Muscle of back (tissue), 3 donors: ENCODE measurements at regions not wholly inside any gene's neighbourhood (a gene's known extent, or its start where the extent isn't known, plus 50 kb on each side); places are given as distances from the start of the nearest gene placed in this dataset.
A peak's percentile ranks its signal among the peaks of the same experiment; 100 is the strongest.
"Not testable (repeated sequence)": the region's sequence is repeated elsewhere in the genome, so short reads cannot be mapped to it uniquely, and the experiment has no call there.

Experiments
- DNase-seq, 3 donors: peaks; one replicate each; pipeline versions ENCODE4 v3.0.0 to v3.0.0-alpha.2; 2013

GRCh38 chr6:34646714-34647113 lies 49.9 kb downstream of the ILRUN start:
- DNase-seq, result no peak

- DNase-seq, result no peak
Observed at GRCh38 chr6:34645627-34646026, 50.9 kb downstream of the ILRUN start.

- no peak for DNase-seq
Observed at GRCh38 chr6:34644716-34645115, 51.9 kb downstream of the ILRUN start.

GRCh38 chr6:34642427-34642826 lies 54.1 kb downstream of the ILRUN start:
- no peak for DNase-seq

GRCh38 chr6:34640074-34640849 lies 56.3 kb downstream of the ILRUN start:
- DNase-seq, result not testable (repeated sequence)

GRCh38 chr6:34638834-34639736 lies 57.5 kb downstream of the ILRUN start:
- DNase-seq, result peak in 1 of 3 donors; percentile 21

- no peak for DNase-seq
Observed at GRCh38 chr6:34633785-34634184, 62.8 kb downstream of the ILRUN start.

GRCh38 chr6:34633256-34633655 lies 63.3 kb downstream of the ILRUN start:
- DNase-seq, result no peak

GRCh38 chr6:34630040-34630439 lies 66.5 kb downstream of the ILRUN start:
- peak in 1 of 3 donors; percentile 54 for DNase-seq

- DNase-seq, result no peak
Observed at GRCh38 chr6:34627296-34627695, 69.3 kb downstream of the ILRUN start.

- no peak for DNase-seq
Observed at GRCh38 chr6:34618430-34619182, 62.5 kb upstream of the SPDEF start.

- DNase-seq, result no peak
Observed at GRCh38 chr6:34617231-34617630, 61.1 kb upstream of the SPDEF start.

GRCh38 chr6:34616227-34616585 lies 60.1 kb upstream of the SPDEF start:
- DNase-seq, result no peak

- DNase-seq, result no peak
Observed at GRCh38 chr6:34615574-34616226, 59.6 kb upstream of the SPDEF start.

- peak in 1 of 3 donors; percentile 38 for DNase-seq
Observed at GRCh38 chr6:34610819-34611477, 54.8 kb upstream of the SPDEF start.

- DNase-seq, result no peak
Observed at GRCh38 chr6:34608321-34609091, 52.4 kb upstream of the SPDEF start.

GRCh38 chr6:34606477-34607265 lies 50.5 kb upstream of the SPDEF start:
- DNase-seq, result no peak
